Spleen (tissue), 7 donors: ENCODE measurements at regions not wholly inside any gene's neighbourhood (a gene's known extent, or its start where the extent isn't known, plus 50 kb on each side); places are given as distances from the start of the nearest gene placed in this dataset.

Experiments
- POLR2A ChIP-seq, 3 donors: fragments of 450-650 bp; IDR thresholded peaks; one replicate each; pipeline ENCODE4 v1.5.1; 2017; ENCODE audit warnings: antibody characterized with exemption in 3 of 3, mild to moderate bottlenecking in 1 of 3
- TF ChIP-seq, protein P1 (sequence below), 11 experiments: fragments of 200-600 bp in 7 of 11; fragments of 450-650 bp in 4 of 11; sonication (generic) in 4 of 11; IDR thresholded peaks in 8 of 11; conservative IDR thresholded peaks in 3 of 11; 1 replicate in 7 of 11; 2 replicates in 4 of 11; pipeline versions ENCODE4 v1.4.0 to v1.8.0; 2016 to 2021; ENCODE audit warnings: antibody characterized with exemption in 11 of 11, inconsistent platforms in 4 of 11, mild to moderate bottlenecking in 1 of 11
- donor health status: DM: no; HTN: no; CAD: no; lungs with moderate emphysema.
- donor health status: DM: no; HTN: no; CAD: no.
- donor health status: DM: no; HTN: no; CAD: no.

DNA sequence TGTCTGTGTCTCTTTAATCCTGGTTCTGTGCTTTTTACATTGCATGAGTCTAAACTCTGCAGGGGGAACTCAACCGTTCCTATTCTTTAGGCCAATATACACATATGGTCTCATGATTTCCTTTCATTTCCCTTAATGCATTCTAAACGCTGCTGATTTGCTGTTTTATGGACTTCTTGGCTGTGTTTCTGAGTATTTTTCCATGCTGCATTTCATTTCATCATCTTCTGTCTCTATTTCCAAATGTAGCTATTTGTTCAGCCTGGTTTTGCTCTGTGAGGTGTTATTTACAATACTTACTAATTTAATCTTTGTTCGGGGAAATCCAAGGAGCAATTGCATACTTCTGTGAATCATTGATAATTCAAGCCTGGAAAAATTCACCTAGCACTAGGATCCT lies 897.2 kb downstream of the TSN start:
- TF ChIP-seq, protein P1, sequence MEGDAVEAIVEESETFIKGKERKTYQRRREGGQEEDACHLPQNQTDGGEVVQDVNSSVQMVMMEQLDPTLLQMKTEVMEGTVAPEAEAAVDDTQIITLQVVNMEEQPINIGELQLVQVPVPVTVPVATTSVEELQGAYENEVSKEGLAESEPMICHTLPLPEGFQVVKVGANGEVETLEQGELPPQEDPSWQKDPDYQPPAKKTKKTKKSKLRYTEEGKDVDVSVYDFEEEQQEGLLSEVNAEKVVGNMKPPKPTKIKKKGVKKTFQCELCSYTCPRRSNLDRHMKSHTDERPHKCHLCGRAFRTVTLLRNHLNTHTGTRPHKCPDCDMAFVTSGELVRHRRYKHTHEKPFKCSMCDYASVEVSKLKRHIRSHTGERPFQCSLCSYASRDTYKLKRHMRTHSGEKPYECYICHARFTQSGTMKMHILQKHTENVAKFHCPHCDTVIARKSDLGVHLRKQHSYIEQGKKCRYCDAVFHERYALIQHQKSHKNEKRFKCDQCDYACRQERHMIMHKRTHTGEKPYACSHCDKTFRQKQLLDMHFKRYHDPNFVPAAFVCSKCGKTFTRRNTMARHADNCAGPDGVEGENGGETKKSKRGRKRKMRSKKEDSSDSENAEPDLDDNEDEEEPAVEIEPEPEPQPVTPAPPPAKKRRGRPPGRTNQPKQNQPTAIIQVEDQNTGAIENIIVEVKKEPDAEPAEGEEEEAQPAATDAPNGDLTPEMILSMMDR (IDR thresholded peaks at IDR 0.05 in 8 of 11, conservative IDR thresholded peaks at IDR 0.05 in 3 of 11) = no peak
- no peak for TF ChIP-seq POLR2A (IDR thresholded peaks at IDR 0.05)
